ENCODE measurements at regions not wholly inside any gene's neighbourhood (a gene's known extent, or its start where the extent isn't known, plus 50 kb on each side); places are given as distances from the start of the nearest gene placed in this dataset.

DNA sequence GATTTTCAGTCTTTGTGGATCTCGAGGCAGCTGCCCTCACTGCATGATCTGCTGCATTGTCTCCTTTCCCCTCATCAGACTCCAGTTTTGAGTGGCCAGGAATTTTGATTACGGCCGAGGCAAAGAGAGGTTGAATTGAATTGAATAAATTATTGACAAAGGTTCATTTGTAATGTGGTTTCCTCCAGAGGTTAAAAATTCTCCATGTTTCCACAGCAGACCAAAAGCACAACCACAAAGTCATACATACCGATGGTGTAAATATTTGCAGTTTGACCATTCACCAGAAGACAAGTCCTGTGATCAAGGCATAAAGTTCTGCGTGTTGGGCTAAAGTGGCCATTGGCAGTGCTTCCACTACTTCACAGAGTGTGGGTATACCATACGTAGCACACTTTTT lies 343.8 kb upstream of the MYT1L start:
- TF ChIP-seq, protein P1, sequence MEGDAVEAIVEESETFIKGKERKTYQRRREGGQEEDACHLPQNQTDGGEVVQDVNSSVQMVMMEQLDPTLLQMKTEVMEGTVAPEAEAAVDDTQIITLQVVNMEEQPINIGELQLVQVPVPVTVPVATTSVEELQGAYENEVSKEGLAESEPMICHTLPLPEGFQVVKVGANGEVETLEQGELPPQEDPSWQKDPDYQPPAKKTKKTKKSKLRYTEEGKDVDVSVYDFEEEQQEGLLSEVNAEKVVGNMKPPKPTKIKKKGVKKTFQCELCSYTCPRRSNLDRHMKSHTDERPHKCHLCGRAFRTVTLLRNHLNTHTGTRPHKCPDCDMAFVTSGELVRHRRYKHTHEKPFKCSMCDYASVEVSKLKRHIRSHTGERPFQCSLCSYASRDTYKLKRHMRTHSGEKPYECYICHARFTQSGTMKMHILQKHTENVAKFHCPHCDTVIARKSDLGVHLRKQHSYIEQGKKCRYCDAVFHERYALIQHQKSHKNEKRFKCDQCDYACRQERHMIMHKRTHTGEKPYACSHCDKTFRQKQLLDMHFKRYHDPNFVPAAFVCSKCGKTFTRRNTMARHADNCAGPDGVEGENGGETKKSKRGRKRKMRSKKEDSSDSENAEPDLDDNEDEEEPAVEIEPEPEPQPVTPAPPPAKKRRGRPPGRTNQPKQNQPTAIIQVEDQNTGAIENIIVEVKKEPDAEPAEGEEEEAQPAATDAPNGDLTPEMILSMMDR (conservative IDR thresholded peaks at IDR 0.05 in 1 of 2, IDR thresholded peaks at IDR 0.05 in 1 of 2; ENCODE audit: extremely low read depth in 1 of 2, insufficient read depth in 1 of 2, low read depth in 1 of 2, low read length in 2 of 2), result no peak
- no peak for TF ChIP-seq EZH2 (IDR thresholded peaks at IDR 0.05; ENCODE audit: borderline replicate concordance, low read length)

All from mammary epithelial cell (primary cell).